SKM-1 treated with dmso at 0.1 percent for 144 hours (cell line): ENCODE measurements at regions not wholly inside any gene's neighbourhood (a gene's known extent, or its start where the extent isn't known, plus 50 kb on each side); places are given as distances from the start of the nearest gene placed in this dataset.
A peak's percentile ranks its signal among the peaks of the same experiment; 100 is the strongest.

Source experiments
- DNase-seq: peaks from one replicate; lab custom pipeline; 2025; ENCODE audit not compliant: unreplicated experiment; lab: John Stamatoyannopoulos, UW

DNA sequence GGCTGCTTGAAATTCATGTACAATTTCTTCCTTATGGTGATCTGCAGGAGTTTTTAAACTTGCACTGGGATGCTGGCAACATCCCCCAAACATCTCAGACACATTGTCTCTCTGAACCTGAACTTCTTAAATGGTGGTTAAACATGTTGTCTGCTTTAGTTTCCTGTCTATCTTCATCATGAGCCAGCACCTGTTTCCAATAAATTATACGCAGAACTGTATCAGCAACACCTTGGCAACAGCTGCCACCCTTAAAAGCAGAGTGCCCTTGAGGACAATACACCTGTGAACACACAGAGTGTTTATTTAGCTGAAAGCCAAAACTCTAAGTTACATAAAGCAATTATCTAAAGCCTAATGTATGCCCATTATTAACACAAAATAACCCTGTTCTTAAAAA, 242.9 kb downstream of the WNT5A start:
- DNase-seq = no peak

DNA sequence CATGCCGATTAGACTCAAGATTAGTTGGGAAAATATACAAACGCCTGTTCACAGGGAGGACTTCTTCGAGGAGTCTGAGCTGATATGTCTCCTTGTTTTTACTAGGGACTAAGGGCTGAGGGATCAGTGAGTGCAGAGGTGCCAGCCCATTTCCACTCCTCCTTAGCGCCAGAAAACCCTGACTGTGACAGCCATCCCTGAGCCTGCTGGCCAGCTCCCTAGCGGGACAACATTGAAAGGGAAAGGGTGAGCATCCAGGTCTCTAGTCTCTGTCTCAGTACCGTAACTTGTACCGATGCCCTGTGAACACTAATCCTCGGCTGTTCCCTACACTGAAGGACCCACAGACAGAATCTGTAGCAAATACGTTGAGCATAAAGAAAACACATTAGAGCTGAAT, 243.4 kb downstream of the WNT5A start:
- no peak for DNase-seq

- DNase-seq = no peak
Observed at GRCh38 chr3:55242921-55243320, 244.2 kb downstream of the WNT5A start.

- no peak for DNase-seq
Observed at GRCh38 chr3:55241098-55241497, 246.0 kb downstream of the WNT5A start.

DNA sequence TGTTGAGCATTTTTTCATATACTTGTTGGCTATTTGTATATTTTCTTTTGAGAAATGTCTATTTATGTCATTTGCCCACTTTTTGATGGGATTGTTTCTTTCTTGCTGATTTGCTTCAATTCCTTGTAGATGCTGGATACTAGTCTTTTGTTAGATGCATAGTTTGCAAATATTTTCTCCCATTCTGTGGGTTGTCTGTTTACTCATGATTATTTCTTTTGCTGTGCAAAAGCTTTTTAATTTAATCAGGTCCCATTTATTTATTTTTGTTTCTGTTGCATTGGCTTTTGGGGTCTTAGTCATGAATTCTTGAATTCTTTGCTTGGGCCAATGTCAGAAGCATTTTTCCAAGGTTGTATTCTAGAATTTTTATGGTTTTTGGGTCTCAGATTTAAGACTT, 251.7 kb downstream of the WNT5A start:
- DNase-seq = no peak

DNA sequence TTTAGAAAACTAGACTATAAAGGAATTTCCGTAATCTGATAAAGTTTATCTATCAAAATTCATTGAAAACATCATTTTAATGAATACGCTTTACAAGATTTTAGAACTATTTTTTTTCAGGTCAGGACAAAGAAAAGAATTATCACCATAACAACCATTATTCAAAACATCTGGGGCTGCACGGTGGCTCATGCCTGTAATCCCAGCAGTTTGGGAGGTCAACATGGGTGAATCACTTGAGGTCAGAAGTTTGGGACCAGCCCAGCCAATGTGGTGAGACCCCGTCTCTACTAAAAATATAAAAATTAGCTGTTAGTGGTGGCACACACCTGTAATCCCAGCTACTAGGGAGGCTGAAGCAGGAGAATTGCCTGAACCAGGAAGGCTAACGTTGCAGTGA, 260.4 kb downstream of the WNT5A start:
- DNase-seq = no peak

GRCh38 chr3:55218577-55218976, 268.5 kb downstream of the WNT5A start:
- DNase-seq = peak; percentile 36

- no peak for DNase-seq
Observed at GRCh38 chr3:55207744-55208143, 279.4 kb downstream of the WNT5A start.

- no peak for DNase-seq
Observed at GRCh38 chr3:55205990-55206389, 278.1 kb upstream of the LRTM1 start.

- no peak for DNase-seq
Observed at GRCh38 chr3:55204417-55204816, 276.6 kb upstream of the LRTM1 start.

DNA sequence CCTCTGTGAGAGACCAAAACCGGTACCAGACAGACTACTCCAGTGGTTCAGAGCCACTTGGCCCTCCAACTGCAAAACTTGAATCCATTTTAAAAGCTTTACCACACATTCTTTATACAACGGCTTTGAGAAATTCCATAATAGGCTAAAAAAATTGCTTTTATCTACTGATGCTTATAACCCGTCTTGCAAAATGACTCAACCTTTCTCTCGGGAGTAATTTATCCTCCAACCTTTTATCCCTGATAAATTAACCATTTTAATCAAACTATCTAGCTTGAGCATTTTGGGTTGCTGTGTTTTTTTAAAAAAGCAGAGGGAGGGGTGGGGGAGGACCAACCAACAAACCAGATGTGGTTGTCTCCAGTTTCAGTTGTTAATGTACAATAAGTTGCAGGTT, 275.7 kb upstream of the LRTM1 start:
- no peak for DNase-seq

- no peak for DNase-seq
Observed at GRCh38 chr3:55203006-55203405, 275.1 kb upstream of the LRTM1 start.

- no peak for DNase-seq
Observed at GRCh38 chr3:55202326-55202725, 274.5 kb upstream of the LRTM1 start.

- DNase-seq = no peak
Observed at GRCh38 chr3:55201779-55202178, 273.9 kb upstream of the LRTM1 start.

DNA sequence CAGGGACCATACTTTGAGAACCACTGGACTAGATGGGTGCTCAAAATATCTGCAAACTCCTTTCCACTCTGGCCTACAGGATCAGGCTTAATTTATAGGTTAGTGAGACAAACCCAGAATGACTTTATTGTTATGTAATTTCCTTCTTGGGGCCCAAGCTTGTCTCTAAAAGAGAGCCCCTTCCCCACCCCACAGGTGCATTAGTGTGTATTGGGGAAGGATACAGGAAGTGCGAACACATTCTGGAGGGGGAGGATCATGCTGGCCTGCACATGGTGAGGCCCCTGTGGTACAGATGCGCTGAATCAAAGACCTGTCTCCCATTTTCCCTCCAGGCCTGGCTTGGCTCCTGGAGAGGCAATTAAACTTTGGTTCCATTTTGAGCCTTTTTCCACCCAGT, 273.0 kb upstream of the LRTM1 start:
- no peak for DNase-seq

DNA sequence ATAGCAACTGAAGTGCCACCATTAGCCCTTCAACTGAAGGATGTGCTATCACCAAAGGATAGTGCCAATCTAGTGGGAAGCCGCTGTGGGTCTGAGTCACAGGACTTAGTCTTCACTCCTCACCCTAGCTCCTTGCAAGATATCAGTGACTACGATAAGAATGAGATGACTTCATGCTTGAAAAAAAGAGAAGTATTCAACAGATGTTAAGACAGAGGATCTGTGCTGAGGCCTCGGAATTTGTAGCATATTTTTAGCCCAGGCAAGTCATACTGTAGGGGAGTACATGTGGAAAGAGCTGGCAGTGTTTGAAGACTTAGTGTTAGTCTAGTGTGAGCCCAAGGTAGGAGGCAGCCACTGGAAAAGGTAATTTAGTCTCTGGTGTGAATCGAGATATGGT, 270.7 kb upstream of the LRTM1 start:
- peak; percentile 5 for DNase-seq

GRCh38 chr3:55197021-55197420, 269.2 kb upstream of the LRTM1 start:
- DNase-seq = no peak

- DNase-seq = no peak
Observed at GRCh38 chr3:55196495-55196894, 268.6 kb upstream of the LRTM1 start.

DNA sequence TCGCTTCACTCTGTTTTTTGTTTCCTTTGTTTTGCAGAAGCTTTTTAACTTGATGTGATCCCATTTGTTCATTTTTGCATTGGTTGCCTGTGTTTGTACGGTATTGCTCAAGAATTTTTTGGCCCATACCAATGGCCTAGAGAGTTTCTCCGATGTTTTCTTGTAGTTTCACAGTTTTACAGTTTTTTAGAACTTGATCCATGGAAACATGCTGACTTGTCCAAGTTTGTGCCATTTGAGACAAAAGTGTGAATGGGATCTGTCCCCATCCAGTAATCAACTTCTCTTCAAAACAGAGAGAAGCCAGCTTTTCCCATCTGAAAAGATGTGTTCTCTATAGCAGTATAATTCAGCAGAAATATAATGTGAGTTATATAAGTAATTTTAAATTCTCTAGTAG, 266.5 kb upstream of the LRTM1 start:
- DNase-seq = no peak

GRCh38 chr3:55191911-55192775, 264.3 kb upstream of the LRTM1 start:
- no peak for DNase-seq

DNA sequence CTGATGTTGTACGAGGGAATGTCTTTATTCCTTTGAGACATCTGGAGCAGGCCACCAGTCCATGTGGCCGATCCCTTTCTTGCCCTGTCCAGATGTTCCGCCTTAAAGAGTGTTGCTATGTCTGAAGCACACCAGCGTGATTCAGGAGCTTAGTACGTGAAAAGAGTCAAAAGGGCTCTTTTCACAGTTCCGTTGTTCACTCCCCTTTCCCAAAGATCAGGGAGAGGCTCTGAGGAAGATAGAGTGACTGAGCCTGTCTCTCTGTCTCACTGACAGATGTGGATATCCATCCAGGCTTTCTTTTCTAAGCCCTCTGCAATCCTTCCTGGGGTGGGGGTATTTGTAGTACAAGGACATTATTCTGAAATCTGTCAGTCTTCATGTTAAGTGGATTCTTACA, 262.5 kb upstream of the LRTM1 start:
- DNase-seq = no peak

GRCh38 chr3:55189359-55189801, 261.5 kb upstream of the LRTM1 start:
- no peak for DNase-seq

DNA sequence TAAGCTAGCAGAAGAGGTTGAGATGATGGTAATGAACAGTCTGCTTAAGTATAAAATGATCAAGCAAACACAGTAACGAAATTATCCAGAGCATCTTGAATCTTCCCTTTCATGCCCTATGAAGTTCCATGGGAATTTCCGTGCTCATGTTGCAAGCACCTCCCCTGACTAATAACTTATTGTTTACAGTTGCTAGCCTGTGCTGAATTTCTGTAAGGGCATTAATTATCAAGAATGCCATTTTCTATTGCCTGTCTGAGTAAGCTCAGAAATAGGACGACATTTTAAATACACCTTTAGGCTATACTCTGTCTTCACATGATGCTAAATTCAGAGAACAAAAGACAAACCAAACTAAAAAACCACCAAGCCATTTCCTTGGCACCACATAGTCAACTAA, 257.5 kb upstream of the LRTM1 start:
- DNase-seq = no peak
